ENCODE measurements at regions not wholly inside any gene's neighbourhood (a gene's known extent, or its start where the extent isn't known, plus 50 kb on each side); places are given as distances from the start of the nearest gene placed in this dataset.

DNA sequence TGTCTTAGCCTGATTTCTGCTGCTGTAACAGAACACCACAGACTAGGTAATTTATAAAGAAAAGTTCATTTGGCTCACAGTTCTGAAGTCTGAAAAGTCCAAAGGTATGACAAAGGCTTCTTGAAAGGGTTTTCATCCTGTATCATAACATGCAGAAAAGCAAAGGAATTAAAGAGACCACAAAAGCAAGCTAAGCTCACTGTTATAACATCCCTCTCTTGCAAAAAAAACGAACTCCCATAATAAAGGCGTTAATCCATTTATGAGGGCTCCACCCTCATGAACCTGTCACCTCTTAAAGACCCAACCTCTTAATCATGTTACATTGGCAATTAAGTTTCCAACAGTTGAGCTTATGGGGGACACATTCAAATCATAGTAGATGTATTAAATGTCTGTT is 197.9 kb downstream of the PLOD2 start:
- Histone ChIP-seq H3K27me3 (no peaks in the 10 kb centered on the region), H3K4me1 (no peaks in the 10 kb centered on the region), H3K27ac (no peak overlapping the region), H3K36me3 (no peaks in the 10 kb centered on the region), H3K4me3 (no peak overlapping the region), H3K9me3 (no peaks in the 10 kb centered on the region)
- no peak for TF ChIP-seq CTCF (IDR thresholded peaks at IDR 0.05)
- intact Hi-C loops (cut with DNase I): no loop called here
- DNase-seq (ENCODE audit: low spot score in 2 of 2): no peak

DNA sequence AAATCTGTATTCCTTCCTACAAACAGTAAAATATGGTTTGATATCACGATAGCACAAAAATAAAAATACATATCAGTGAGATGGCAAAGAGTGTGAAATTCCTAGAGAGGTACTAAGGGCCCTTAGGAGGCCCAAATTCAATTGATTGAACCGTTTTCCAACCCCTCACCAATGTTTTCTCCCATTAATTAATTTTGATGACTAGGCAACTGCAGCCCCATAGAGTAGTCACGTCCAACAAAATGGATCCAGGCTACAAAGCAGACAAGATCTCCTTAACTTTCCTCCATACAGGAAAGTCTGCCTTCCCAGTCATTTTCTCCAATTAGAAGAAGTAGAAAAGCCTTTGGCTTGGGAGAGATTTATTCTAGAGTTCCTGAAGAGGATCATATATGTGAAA is 193.9 kb downstream of the PLOD2 start:
- Histone ChIP-seq H3K27ac (no peak overlapping the region), H3K4me3 (no peak overlapping the region), H3K4me1 (no peaks in the 10 kb centered on the region), H3K9me3 (no peaks in the 10 kb centered on the region), H3K27me3 (no peaks in the 10 kb centered on the region), H3K36me3 (no peaks in the 10 kb centered on the region)
- TF ChIP-seq CTCF (IDR thresholded peaks at IDR 0.05): no peak
- intact Hi-C loops (cut with DNase I): no loop called here
- DNase-seq (ENCODE audit: low spot score in 2 of 2): no peak

DNA sequence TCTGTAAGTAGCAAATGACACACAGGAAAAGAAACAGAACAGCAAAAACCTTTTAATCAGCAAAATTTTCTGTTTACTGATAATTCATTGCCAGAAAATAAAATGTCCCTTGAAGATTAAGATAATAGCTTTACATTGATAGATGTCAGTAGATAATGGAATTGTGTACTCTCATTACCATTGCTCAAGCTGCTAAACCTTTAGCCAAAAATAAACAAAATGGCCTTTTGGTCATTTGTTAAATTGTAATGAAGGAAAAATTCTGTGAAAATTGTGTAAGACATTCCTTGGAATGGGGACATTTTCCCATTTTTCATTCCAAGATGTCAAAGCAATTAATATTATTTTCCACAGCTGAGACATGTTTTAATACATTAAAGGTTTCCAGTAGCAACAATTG is 189.8 kb downstream of the PLOD2 start:
- DNase-seq (ENCODE audit: low spot score in 2 of 2): no peak
- no peak for TF ChIP-seq CTCF (IDR thresholded peaks at IDR 0.05)
- Histone ChIP-seq H3K27me3 (no peaks in the 10 kb centered on the region), H3K27ac (no peak overlapping the region), H3K36me3 (no peaks in the 10 kb centered on the region), H3K4me3 (no peak overlapping the region), H3K4me1 (no peaks in the 10 kb centered on the region), H3K9me3 (no peaks in the 10 kb centered on the region)
- intact Hi-C loops (cut with DNase I): no loop called here

DNA sequence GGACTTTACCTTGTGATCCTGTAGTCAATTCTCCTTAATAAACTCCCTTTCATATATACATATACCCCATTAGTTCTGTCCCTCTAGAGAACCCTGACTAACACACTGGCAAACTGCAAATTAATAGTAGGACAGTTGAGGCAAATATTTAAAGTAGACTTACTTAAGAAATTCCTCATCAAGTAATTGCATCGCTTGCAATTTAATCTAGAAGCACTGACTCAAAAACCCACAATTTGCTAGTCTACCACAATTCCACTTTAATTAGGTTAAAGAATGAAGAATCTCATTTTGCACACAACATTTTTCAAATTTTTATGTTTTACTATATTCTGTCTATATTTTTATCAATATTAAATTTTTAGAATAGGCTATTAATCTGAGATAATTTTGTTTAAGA is 188.1 kb downstream of the PLOD2 start:
- no peak for DNase-seq (ENCODE audit: low spot score in 2 of 2)
- no peaks in the 10 kb centered on the region for H3K9me3 ChIP-seq
- intact Hi-C loops (cut with DNase I): no loop called here
- TF ChIP-seq CTCF (IDR thresholded peaks at IDR 0.05): no peak
- no peaks in the 10 kb centered on the region for H3K27me3 ChIP-seq
- no peaks in the 10 kb centered on the region for H3K4me1 ChIP-seq
- H3K36me3 ChIP-seq: no peaks in the 10 kb centered on the region
- no peak overlapping the region for H3K4me3 ChIP-seq
- no peak overlapping the region for H3K27ac ChIP-seq

GRCh38 chr3:145981056-145981455 is 179.9 kb downstream of the PLOD2 start:
- DNase-seq (ENCODE audit: low spot score in 2 of 2): no peak
- H3K9me3 ChIP-seq: no peaks in the 10 kb centered on the region
- no peak overlapping the region for H3K27ac ChIP-seq
- intact Hi-C loops (cut with DNase I): no loop called here
- no peak overlapping the region for H3K4me3 ChIP-seq
- no peaks in the 10 kb centered on the region for H3K27me3 ChIP-seq
- no peak for TF ChIP-seq CTCF (IDR thresholded peaks at IDR 0.05)
- no peaks in the 10 kb centered on the region for H3K36me3 ChIP-seq
- no peaks in the 10 kb centered on the region for H3K4me1 ChIP-seq

- no peak for DNase-seq (ENCODE audit: low spot score in 2 of 2)
- H3K4me3 ChIP-seq: no peak overlapping the region
- H3K36me3 ChIP-seq: no peaks in the 10 kb centered on the region
- no peak for TF ChIP-seq CTCF (IDR thresholded peaks at IDR 0.05)
- intact Hi-C loops (cut with DNase I): no loop called here
- no peaks in the 10 kb centered on the region for H3K9me3 ChIP-seq
- H3K27me3 ChIP-seq: no peaks in the 10 kb centered on the region
- no peaks in the 10 kb centered on the region for H3K4me1 ChIP-seq
- no peak overlapping the region for H3K27ac ChIP-seq
Observed at GRCh38 chr3:145983101-145983500, 177.9 kb downstream of the PLOD2 start.
